Superior temporal gyrus (tissue), 1 donor: ENCODE measurements at regions not wholly inside any gene's neighbourhood (a gene's known extent, or its start where the extent isn't known, plus 50 kb on each side); places are given as distances from the start of the nearest gene placed in this dataset.
A peak's percentile ranks its signal among the peaks of the same experiment; 100 is the strongest.

Source experiments
- DNase-seq: peaks from one replicate; pipeline ENCODE4 v3.0.0-alpha.2; 2016; ENCODE audit errors: extremely low spot score

DNA sequence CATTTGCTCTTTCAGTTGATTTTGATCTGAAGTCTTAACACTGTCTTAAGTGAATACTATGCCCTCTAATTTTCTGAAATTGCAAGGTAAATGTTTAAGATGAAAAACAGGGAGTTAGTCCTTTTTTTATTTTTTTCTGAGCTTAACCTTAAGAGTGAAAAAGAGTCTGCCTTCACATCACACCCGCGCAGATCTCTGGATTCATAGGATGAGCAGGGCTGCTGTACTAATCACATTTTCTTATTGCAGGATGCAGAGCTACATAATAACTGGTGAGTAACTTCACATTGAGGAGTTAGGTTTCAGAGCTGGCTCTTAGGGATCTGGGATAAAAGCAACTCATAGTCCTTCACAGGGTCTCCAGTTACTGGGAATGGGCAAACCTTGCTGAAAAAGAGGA lies 188.7 kb upstream of the ATP1B1 start:
- DNase-seq, result no peak

DNA sequence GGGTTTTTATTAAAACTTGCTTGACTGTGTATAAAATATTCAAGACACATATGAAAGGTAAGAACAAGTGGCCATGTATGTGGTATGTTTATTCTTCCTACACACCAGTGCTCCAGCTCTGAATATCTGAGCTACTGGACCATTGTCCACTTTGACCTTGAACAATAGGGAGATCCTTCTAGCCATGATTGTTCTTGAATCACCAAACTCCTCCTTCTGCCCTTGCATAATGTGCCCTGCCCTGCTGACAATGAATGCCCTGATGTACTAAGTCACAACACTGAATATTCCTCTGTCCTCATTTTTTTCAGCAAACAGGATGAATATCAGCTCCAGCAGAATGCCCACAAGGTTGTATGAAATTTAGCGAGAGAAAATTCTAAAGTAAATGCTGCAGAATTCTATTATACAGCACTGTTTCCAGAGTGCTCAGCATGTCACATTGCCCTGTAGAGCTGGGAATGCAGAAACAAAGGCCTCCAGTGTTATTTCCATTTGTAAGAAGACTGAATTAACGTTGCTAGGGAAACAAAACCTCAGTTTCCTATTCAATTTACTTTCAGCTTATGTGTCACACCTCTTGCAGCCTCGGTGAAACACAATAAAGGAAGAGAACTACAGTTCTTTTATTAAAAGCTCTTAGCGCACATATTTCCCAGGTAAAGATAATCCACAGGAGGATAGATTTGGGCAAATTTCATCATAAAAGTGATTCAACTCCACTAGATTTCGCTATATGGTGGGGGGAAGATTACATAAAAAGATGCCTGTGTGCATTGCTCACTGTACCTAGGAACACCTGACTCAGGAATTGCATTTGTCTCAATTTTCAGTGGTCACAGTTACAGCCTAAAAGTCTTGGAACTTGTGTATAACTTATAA lies 187.4 kb upstream of the ATP1B1 start:
- DNase-seq, result peak; percentile 75

DNA sequence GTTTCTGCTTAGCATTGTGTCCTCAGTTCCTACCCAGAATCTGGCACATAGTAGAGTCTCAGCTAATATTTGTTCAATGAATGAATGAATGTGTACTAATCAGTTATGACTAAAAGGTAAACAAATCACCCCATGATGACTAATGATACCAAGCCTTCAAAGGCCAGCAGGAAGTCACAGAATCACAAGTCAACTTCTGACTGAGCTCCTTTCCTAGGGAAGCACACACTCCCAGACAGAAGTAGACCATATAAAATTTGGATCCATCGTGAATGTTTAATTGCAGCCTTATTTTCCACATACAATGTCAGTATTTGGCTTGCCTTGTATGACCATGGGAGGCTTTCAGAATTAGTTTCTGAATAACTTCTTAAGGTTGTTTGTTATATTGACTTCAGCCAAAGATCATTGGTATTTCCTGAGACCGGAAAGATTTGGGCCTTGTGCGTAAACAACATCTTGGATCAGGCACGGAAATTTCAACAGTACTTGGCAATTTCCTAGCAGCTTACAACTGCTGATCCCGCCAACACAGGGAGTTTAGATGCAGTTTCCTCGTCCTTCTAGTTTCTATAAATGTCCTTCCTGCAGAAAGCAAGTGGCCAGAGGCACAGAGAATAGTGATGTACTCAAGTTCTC lies 185.9 kb upstream of the ATP1B1 start:
- DNase-seq, result peak; percentile 43

- no peak for DNase-seq
Observed at GRCh38 chr1:168921629-168922028, 184.9 kb upstream of the ATP1B1 start.

DNA sequence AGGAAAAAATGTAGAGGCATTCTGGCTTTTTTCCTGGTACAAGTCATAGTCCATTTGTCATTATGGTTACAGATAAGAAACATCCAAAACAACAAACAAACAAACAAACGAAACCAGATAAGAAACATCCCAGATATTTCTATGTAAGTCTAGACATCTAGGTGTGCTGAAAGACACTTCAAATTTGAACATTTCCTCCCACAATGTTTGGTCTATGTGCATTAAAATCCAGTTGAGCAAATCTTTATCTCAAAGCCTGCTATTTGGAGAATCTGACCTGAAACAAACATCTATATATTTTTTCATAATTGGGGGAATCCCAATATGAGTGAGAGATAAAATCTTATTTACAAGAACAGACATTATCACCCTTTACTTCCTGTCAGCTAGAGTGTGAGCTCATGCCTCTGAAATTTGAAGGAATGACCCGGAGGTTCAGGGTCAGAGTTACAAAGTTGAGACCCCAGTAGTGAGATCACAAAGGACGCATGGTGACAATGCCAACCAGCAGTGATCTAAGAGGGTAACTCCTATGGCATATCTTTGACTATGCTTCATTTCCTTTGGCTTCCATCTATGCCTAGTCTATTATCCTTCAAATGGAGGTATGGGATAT lies 182.9 kb upstream of the ATP1B1 start:
- no peak for DNase-seq

GRCh38 chr1:168924976-168925375 lies 181.5 kb upstream of the ATP1B1 start:
- DNase-seq, result no peak

DNA sequence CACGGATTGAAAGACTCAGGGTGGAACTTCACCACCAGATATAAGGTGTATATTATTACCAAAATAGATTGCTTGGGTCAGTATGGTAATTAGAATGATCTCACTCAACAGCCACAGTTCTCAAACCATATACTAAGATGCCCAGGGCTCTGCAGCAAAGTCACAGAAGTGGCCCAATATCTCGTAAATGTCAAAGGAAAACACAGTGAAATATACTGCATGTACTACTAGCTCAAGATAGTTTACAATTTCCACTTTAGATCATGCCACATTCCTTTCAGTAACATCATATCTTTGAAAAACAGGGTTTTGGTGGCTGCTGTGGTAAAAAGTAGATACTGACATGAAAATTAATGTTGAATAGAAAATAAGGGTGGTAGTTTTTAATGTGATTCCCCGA lies 180.3 kb upstream of the ATP1B1 start:
- no peak for DNase-seq

DNA sequence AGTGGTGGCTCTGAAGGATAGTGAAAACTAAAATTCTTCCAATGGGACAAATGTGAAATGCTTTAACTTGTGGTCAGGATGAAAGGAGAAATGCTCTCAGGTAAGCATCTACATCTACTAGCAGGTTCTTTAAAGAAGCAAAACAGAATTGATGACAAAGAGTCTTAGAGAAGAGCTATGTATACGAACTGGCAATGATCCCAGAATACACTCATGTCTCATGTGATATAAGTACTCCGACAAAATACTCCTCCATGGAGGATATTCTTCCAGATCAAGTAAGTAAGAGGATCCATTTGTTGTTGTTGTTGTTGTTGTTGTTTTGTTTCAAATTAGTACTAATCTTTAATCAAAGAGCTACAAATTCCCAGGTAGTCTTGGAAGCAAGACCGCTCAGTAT lies 174.0 kb upstream of the ATP1B1 start:
- DNase-seq, result no peak

DNA sequence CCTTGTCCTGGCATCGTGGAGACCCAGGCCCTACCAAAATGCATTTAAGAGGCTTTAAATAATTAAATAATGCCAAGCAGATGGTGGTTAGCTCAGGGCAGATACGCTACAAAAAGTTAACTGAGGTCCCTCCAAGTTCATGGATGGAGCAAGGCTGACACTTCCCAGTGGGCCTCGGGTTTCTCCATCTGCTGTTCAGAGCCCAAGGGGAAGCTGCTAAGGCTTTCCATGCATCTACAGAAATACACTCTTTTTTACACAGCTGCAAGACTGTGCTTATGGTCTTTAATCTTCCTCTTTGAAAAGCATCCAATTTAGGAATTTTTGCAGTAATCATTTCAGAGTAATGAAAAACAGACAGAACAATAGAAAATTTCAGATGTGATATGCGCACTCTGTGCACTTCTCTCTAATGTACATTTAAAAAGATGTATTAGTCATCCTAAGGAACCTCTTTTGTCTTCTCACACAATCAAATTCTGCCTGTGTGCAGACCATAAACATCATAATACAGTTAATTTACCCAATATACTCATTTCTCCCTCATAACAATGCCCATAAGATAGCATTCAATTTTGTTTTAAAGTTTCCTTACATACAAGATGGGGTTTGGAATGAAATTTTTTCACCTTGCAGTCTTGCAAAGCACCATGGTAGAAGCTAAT lies 173.2 kb upstream of the ATP1B1 start:
- no peak for DNase-seq

GRCh38 chr1:168939110-168939946 lies 167.2 kb upstream of the ATP1B1 start:
- no peak for DNase-seq

DNA sequence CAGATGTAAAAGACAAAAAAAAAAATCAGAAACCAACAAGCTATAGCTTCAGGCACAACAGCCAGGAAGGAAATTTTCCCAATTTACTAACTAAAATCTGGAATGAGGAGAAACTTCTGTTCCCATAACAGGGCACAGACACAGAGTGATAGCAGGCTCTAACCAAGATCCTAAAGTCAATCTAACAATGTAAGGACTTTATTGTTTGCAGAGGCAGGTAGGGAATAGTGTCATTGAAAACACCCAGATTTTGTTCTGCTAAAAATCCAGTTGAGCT lies 166.6 kb upstream of the ATP1B1 start:
- DNase-seq, result no peak

DNA sequence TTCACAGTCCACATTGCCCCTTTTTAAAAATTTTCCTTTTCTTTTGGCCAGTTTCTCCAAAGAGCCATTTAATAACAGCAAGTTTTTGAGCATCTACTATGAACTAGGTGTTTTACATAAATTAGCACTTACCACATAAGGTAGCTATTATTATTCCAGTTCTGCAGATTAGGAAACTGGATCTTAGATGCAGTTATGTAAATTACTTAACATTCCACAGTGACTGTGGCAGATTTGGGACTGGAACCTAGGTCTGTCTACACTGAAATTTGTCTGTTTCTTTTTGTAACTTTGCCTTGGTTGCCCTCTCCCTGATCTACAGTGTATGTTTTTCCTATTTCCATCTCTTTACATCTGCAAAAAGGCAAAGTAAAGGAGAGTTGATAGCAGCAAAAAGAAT lies 164.8 kb upstream of the ATP1B1 start:
- no peak for DNase-seq

DNA sequence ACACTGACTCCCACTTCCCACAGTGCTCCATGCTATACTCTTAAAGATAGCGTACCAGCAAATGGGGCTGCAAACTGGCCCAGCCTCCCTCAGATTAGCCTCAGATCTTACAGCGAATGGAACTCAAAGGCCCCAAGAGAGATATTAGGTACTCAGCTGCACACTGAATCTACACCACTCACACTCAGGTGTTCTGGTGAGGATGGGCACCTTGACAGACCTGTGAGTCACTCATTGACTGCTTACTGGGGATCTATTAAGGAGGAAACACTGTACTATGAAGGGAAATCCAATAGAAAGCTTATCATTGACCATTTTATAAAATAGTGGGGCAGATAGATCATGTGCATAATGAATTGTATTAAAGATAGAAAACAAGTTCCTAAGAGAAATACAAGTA lies 164.3 kb upstream of the ATP1B1 start:
- no peak for DNase-seq

- no peak for DNase-seq
Observed at GRCh38 chr1:168945870-168946269, 160.6 kb upstream of the ATP1B1 start.

DNA sequence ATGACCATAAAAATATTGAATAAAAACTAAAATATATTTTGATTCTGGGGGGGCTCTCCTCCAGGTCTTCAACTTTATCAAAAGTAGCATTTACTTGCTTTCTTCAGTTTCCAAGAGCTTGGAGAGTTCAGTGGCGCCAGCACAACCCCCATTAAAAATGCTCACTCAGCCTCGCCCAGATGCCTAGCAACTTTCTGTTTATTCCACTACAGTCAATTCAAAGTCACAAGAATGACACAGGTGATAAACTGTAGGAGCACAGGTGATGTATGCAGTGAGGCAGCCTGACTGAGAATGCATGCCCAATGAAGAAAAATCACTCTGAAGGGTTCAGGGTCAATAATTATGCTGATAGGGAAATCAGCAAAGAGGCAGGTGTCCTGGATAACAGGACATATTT lies 159.4 kb upstream of the ATP1B1 start:
- no peak for DNase-seq

DNA sequence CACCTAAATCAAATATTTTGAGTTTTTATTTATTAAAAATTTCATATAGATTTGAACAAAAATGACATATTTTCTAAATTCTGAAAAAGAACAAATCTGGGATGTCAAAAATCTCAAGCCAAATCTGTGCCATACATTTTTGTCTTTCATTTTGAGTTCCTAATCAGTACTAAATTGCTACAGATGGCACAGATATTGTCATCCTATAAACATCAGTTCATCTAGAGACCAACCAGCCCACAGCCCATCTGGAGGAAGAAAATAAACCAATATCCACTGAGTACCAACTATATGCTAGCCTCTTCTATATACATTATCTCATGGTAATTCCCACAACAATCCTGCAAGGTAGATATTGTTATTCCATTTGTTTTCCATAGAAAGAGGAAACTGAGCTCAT lies 156.8 kb upstream of the ATP1B1 start:
- no peak for DNase-seq

DNA sequence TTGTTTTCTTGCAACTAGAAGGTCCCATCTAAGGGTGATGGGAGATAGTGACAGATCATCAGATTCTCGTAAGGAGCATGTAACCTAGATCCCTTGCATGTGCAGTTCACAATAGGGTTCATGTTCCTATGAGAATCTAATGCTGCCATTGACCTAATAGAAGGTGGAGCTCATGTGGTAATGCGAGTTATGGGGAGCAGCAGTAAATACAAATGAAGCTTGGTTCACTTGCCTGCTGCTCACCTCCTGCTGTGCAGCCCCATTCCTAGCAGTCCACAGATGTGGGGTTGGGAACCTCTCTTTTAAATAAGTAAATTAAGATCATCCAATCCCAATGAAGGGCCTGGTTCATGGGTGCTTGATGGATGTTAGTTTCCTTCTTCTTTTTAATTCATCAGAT lies 148.7 kb upstream of the ATP1B1 start:
- DNase-seq, result no peak

DNA sequence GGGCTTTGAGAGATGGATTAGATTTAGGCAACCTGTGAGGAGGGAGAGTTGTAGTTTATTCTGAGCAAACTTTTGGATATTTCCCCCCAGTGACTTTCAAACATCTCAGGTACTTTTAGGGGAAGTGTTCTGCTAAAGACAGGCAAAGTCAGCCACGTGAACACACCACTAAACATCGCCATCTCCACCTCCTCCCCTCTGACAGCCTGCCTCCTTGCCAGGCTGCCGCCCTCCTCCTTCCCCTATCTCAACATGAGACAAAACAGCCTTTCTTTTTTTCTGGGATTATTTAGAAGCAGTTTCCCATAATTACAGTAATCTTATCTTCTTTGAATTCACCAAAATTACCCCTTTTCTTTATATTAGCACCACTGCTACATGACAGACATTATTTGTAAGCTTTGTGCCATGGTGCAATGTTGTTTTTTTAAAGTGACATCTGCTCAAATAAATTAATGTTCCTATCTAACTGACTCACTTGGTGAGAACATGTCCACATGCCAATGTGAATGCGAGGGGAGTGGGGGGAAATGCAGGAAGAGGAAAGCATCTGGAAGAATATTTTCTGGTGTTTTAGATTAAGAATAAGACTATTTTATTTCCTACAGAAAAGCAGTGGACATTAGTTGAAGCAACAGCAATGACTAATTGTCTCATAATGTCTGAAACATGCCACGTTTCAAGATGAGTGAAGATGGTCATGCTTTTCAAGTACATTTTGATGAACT lies 147.8 kb upstream of the ATP1B1 start:
- no peak for DNase-seq

- no peak for DNase-seq
Observed at GRCh38 chr1:168959382-168959781, 147.1 kb upstream of the ATP1B1 start.

DNA sequence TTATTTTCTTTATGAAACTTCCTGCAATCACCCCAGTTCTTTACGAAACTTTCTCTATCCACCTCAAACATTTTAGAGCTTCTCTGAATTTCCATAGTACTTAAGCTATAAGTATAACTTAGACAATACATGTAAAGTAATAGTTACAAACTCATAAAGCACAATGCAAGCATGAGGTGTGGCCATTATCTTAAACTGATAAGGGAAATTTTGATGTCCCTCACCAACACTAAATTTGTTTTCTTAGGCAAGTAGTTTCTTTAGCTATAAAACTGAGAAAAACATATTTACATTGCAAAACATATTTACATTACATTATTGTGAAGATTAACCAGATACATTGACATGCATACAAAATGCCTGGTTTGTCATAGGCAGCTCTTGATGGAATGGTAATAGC lies 146.4 kb upstream of the ATP1B1 start:
- DNase-seq, result no peak

- peak; percentile 93 for DNase-seq
Observed at GRCh38 chr1:168960595-168960994, 145.9 kb upstream of the ATP1B1 start.
